Activated CD8-positive, alpha-beta T cell treated with anti-CD3 and anti-CD28 coated beads, Interleukin-2, amount 10 ng/mL, durations not matched to agents 7 days and 5 days (primary cell): ENCODE measurements at regions not wholly inside any gene's neighbourhood (a gene's known extent, or its start where the extent isn't known, plus 50 kb on each side); places are given as distances from the start of the nearest gene placed in this dataset.
"Not testable (repeated sequence)": the region's sequence is repeated elsewhere in the genome, so short reads cannot be mapped to it uniquely, and the experiment has no call there.

Source experiments
- ATAC-seq: fragments of 150-1000 bp; cut with Tn5 transposase; one replicate; pipeline ENCODE4 v1.10.0; 2021; ENCODE audit warnings: moderate library complexity
- CTCF ChIA-PET: fragments of 350-600 bp; sonication (Branson Sonifier 250); formaldehyde crosslinking; loops from one replicate; lab custom pipeline; 2021; ENCODE audit warnings: antibody characterized with exemption; lab: Charles Lee
- POLR2A ChIA-PET: fragments of 350-600 bp; sonication (Branson Sonifier 250); formaldehyde crosslinking; loops from one replicate; lab custom pipeline; 2021; ENCODE audit warnings: antibody characterized with exemption; lab: Charles Lee
- DNase-seq: peaks from one replicate; pipeline ENCODE4 v3.0.0-alpha.2; 2020
- H3K27ac Mint-ChIP-seq: one replicate; pipeline ENCODE4 v1.8.0; 2021; ENCODE audit warnings: mild to moderate bottlenecking, mixed read lengths
- H3K27me3 Mint-ChIP-seq: one replicate; pipeline ENCODE4 v1.8.0; 2021; ENCODE audit warnings: low read depth, mixed read lengths
- H3K36me3 Mint-ChIP-seq: one replicate; pipeline ENCODE4 v1.8.0; 2021; ENCODE audit warnings: low read depth, mixed read lengths
- H3K4me1 Mint-ChIP-seq: one replicate; pipeline ENCODE4 v1.8.0; 2021; ENCODE audit warnings: low read depth, mixed read lengths
- H3K4me3 Mint-ChIP-seq: one replicate; pipeline ENCODE4 v1.8.0; 2021; ENCODE audit warnings: mild to moderate bottlenecking, mixed read lengths
- H3K9me3 Mint-ChIP-seq: one replicate; pipeline ENCODE4 v1.8.0; 2022; ENCODE audit warnings: mixed read lengths; ENCODE audit not compliant: insufficient read depth

DNA sequence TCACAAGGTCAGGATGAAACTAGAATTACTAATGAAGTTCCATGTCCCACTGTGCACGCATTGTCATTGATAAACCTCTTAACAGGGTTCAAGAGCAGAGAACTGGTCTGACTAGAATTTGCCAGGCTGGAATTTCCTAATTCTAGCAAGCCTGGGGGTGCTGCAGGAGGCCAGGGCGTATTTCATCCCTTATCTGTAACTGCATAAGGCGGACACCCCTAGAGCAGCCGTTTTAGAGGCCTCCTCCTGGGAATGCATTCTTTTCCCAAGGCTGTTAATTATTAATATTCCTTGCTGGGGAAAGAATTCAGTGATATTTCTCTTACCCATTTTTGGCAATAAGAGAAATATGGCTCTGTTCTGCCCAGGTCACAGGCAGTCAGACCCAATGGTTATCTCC, 124.5 kb upstream of the PRDX6 start:
- CTCF ChIA-PET, ATAC-seq, H3K4me3 Mint-ChIP-seq, H3K27ac Mint-ChIP-seq, DNase-seq, H3K27me3 Mint-ChIP-seq, POLR2A ChIA-PET: not testable (repeated sequence)
- Mint-ChIP-seq H3K4me1 (peaks cover 14% of the 10 kb centered on the region), H3K36me3 (peaks cover 11% of the 10 kb centered on the region), H3K9me3 (peaks cover 22% of the 10 kb centered on the region)

DNA sequence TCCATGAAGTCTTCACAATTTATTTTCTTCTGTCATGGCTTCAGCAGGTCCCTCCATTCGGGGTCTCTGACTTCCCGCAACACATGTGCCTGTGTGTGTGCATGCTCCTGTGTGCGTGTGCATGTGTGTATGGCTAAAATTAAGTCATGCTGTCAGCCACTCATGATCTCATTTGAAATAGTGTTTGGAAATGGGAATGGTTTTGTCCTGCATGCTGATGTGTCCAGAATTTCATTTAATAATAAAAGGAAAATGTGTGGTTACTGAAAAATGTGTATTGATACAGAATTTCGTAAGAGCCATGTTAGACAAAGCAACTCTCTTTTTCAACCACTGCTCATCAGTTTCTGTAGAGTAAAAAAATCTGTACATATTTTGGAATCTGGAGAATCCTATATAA, 123.8 kb upstream of the PRDX6 start:
- Mint-ChIP-seq H3K4me3 (no peak overlapping the region), H3K4me1 (peaks cover 14% of the 10 kb centered on the region), H3K9me3 (peaks cover 22% of the 10 kb centered on the region), H3K36me3 (peaks cover 11% of the 10 kb centered on the region), H3K27me3 (no peaks in the 10 kb centered on the region), H3K27ac (no peak overlapping the region)
- CTCF ChIA-PET, result no interaction called here
- no peak for DNase-seq
- POLR2A ChIA-PET, result no interaction called here
- ATAC-seq, result no peak

DNA sequence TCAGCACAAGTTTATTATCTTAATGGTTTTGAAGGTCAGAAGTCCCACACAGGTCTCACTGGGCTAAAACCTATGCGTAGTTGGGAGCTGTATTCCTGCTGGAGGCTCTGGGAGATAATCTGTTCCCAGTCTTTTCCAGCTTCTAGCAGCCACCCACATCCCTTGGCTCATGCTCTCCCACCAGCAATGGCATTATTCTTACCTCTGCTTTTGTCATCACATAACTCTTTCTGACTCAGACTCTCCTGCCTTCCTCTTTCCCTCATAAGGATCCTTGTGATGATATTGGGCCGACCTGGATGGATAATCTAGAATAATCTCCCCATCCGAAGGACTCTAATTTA, 122.2 kb upstream of the PRDX6 start:
- ChIA-PET POLR2A (no interaction called here), CTCF (no interaction called here)
- peaks cover 22% of the 10 kb centered on the region for H3K9me3 Mint-ChIP-seq
- H3K27me3 Mint-ChIP-seq, result no peaks in the 10 kb centered on the region
- H3K4me1 Mint-ChIP-seq, result peaks cover 15% of the 10 kb centered on the region
- no peak for ATAC-seq
- H3K4me3 Mint-ChIP-seq, result no peak overlapping the region
- H3K27ac Mint-ChIP-seq, result no peak overlapping the region
- no peak for DNase-seq
- H3K36me3 Mint-ChIP-seq, result peaks cover 11% of the 10 kb centered on the region

DNA sequence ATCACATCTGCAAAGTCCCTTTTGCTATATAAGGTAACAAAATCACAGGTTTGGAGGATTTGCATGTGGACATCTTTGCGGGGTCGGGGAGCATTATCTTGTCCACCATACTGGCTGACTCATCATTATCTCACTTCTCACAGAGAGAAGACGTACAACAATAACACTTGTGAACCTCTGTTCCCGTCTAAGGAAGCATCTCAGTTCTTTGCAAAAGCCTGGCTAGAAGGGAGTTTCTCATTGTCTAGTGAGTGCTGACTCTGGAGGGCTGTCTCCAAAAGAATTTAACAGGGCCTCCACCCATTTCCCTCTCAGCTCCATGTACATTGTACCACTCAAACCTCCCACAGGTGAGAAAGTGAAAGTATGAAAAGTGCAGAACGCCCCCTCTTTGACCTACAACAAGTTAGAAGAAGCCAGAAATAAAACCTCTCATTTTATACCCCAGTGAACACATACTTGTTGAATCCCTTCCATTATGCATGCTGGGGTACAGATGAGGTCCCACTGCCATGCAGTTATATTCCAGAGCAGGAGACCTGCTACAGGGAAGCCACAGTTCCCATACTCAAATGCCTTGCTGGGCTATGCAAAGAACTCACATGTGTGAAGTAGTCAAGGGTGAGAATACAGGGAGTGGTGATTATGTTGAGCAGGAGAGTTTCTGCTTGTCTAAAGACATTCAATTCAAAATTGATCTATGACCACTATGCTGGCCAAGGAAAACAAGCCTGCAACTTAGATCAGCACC, 121.7 kb upstream of the PRDX6 start:
- ChIA-PET POLR2A (no interaction called here), CTCF (no interaction called here)
- H3K36me3 Mint-ChIP-seq, result peaks cover 11% of the 10 kb centered on the region
- H3K27ac Mint-ChIP-seq, result no peak overlapping the region
- H3K4me3 Mint-ChIP-seq, result no peak overlapping the region
- H3K27me3 Mint-ChIP-seq, result no peaks in the 10 kb centered on the region
- peaks cover 22% of the 10 kb centered on the region for H3K9me3 Mint-ChIP-seq
- ATAC-seq (no peak), DNase-seq (no peak)
- H3K4me1 Mint-ChIP-seq, result peaks cover 18% of the 10 kb centered on the region

DNA sequence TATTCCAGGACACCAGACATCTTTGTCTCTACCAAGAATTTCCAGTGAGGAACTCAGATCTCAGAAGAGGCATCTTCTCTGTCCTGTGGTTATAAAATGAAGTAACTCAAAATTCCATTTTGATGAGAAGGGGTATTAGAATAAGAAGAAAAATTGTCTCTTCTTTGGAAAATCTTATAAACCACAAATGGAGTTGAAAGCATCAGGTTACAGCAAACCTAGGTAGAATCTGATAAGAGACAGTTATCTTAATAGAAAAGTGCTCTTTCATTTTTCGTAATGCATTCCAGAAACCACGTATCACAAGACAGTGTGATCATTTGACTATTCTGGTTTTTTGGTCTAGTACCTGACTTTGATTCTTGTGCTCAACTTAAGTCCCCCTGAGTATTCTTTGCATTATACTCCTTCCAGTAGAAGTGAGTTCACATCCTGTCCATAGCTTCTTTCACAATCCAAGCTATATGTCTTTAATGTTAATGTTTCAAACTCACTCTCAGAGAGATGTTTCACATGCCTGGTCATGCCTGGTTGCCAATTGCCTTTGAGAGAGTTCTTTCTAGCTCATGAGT, 120.9 kb upstream of the PRDX6 start:
- peaks cover 11% of the 10 kb centered on the region for H3K36me3 Mint-ChIP-seq
- ATAC-seq, result no peak
- H3K4me1 Mint-ChIP-seq, result peaks cover 24% of the 10 kb centered on the region
- POLR2A ChIA-PET, result no interaction called here
- CTCF ChIA-PET, result no interaction called here
- no peaks in the 10 kb centered on the region for H3K27me3 Mint-ChIP-seq
- DNase-seq, result no peak
- peaks cover 22% of the 10 kb centered on the region for H3K9me3 Mint-ChIP-seq
- no peak overlapping the region for H3K27ac Mint-ChIP-seq
- H3K4me3 Mint-ChIP-seq, result no peak overlapping the region

DNA sequence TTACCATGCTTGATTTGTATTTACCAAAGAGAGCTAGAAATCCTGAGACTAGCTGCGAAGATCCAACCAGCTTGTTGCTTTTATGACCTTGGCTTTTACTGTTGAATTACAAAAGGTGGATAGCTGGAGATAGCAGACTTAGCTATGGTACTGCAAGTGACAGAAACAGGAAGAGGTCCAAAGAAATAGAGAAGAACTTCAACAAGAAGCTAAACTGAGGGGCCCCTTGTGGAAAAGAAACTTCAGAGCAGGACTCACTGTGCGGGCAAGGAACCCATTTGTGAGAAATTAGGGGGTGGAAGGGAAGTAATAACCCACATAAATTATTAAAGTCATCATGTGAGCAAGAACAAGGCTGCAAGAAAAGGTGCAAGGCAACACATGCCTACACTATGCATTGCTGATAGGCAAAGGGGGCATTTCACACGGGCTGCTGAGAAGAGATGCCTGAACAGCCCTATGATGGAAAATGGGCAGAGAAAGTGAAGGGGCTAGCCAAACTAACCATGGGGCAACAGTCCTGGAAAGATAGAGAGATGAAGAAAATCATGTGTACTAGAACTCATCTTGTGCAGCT, 116.6 kb upstream of the PRDX6 start:
- no peaks in the 10 kb centered on the region for H3K9me3 Mint-ChIP-seq
- no peak overlapping the region for H3K27ac Mint-ChIP-seq
- POLR2A ChIA-PET, result no interaction called here

DNA sequence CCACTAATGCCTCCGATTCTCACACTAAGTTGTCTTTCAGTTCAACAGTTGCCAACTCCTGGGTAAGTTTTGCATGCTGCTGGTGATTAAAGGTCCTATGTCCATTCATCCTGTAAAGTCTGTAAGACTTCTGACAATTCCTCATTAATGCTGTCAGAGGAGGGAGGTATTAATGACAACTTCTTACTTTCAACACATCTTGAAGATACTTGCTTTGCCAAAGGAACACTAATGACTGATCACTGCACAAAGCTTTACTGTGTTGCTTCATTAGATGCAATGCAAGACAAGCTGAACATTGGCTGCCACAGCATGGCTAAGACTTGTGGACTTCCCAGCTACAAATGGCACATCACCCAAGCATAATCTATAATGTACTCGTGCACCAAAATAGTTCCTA, 114.6 kb upstream of the PRDX6 start:
- no peak for ATAC-seq
- ChIA-PET CTCF (no interaction called here), POLR2A (no interaction called here)
- H3K36me3 Mint-ChIP-seq, result no peaks in the 10 kb centered on the region
- no peaks in the 10 kb centered on the region for H3K9me3 Mint-ChIP-seq
- no peak for DNase-seq
- no peak overlapping the region for H3K4me3 Mint-ChIP-seq
- peaks cover 10% of the 10 kb centered on the region for H3K4me1 Mint-ChIP-seq
- no peaks in the 10 kb centered on the region for H3K27me3 Mint-ChIP-seq
- H3K27ac Mint-ChIP-seq, result no peak overlapping the region

More for the DNA sequence above, 116.6 kb upstream of the PRDX6 start:
- H3K4me1 Mint-ChIP-seq, result peaks cover 20% of the 10 kb centered on the region
- H3K36me3 Mint-ChIP-seq, result no peaks in the 10 kb centered on the region
- no peaks in the 10 kb centered on the region for H3K27me3 Mint-ChIP-seq
- CTCF ChIA-PET, result no interaction called here
- ATAC-seq (no peak), DNase-seq (peak; percentile 10)
- H3K4me3 Mint-ChIP-seq, result no peak overlapping the region

DNA sequence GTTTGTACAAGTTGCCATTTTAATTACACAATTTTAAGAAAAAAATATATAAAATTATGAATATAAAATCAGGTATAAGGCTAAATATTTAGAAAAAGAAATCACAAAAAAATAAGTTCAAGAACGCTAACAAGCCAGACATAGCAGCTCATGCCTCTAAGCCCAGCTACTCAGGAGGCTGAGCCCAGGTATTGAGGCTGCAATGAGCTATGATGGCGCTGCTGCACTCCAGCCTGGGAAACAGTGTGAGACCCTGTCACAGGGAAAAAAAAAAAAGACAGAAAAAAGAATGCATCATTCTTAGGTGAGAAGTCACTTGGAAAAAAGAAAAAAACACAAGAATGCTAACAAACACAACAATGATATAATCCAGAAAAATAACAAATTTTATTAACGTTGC, 112.3 kb upstream of the PRDX6 start:
- H3K9me3 Mint-ChIP-seq, result no peaks in the 10 kb centered on the region
- CTCF ChIA-PET, result no interaction called here

DNA sequence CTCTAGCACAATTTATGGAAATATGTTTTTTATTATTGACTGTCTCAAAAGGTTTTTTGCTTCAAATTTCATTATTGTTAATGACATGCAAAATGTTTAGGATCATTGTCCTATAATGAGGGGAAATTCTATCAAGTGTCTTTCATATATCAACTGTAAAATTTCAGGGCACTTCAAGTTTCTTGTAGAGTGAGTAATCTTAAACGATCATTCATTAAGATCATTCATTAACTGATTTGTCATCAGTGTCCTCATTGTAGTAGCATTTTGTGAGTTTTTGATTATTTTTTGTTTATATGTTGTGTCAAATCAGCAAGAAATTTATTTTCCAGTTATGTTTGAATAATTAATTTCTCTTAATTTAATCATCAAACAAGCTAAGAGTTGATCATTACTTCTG, 111.8 kb upstream of the PRDX6 start:
- no peak overlapping the region for H3K27ac Mint-ChIP-seq
- H3K9me3 Mint-ChIP-seq, result no peaks in the 10 kb centered on the region
- ATAC-seq (no peak), DNase-seq (no peak)
- no peaks in the 10 kb centered on the region for H3K27me3 Mint-ChIP-seq
- ChIA-PET CTCF (no interaction called here), POLR2A (no interaction called here)
- H3K36me3 Mint-ChIP-seq, result no peaks in the 10 kb centered on the region
- H3K4me1 Mint-ChIP-seq, result peaks cover 7% of the 10 kb centered on the region
- no peak overlapping the region for H3K4me3 Mint-ChIP-seq

More for the DNA sequence above, 112.3 kb upstream of the PRDX6 start:
- H3K4me3 Mint-ChIP-seq, result no peak overlapping the region
- ATAC-seq (no peak), DNase-seq (no peak)
- no peak overlapping the region for H3K27ac Mint-ChIP-seq
- POLR2A ChIA-PET, result no interaction called here
- no peaks in the 10 kb centered on the region for H3K36me3 Mint-ChIP-seq
- H3K4me1 Mint-ChIP-seq, result peaks cover 9% of the 10 kb centered on the region
- no peaks in the 10 kb centered on the region for H3K27me3 Mint-ChIP-seq

DNA sequence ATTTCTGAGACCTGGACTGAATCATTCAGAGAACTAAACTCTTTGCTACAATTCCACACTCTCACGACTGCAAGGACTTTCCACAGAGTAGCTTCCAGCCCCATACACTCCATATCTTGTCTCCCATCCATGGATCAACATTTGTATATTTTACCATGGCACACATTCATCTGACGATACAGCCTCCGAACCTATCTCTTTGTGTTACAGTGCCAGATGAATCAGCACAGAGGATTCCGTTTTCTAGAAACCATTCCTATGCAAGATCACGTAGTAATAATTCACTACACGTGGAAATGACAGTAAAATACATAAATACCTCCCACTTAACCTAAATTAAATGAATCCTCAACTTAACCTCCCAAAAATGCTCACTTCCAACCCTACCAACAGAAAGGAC, 110.0 kb upstream of the PRDX6 start:
- ChIA-PET POLR2A (no interaction called here), CTCF (no interaction called here)
- Mint-ChIP-seq H3K27me3 (no peaks in the 10 kb centered on the region), H3K36me3 (no peaks in the 10 kb centered on the region), H3K9me3 (no peaks in the 10 kb centered on the region), H3K4me3 (no peak overlapping the region), H3K4me1 (no peaks in the 10 kb centered on the region), H3K27ac (no peak overlapping the region)
- ATAC-seq, result no peak
- DNase-seq, result no peak

DNA sequence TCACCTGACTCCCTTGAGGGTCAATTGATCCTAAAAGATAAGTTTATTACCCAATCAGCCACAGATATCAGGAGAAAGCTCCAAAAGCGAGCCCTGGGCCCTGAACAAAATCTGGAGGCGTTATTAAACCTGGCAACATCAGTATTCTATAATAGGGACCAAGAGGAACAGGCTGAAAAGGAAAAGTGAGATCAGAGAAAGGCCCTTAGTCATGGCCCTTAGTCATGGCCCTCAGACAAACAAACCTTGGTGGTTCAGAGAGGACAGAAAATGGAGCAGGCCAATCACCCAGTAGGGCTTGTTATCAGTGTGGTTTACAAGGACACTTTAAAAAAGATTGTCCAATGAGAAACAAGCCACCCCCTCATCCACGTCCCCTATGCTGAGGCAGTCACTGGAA, 106.5 kb upstream of the PRDX6 start:
- H3K4me3 Mint-ChIP-seq, ATAC-seq, H3K36me3 Mint-ChIP-seq, CTCF ChIA-PET, H3K27me3 Mint-ChIP-seq, H3K27ac Mint-ChIP-seq, H3K9me3 Mint-ChIP-seq, DNase-seq, H3K4me1 Mint-ChIP-seq, POLR2A ChIA-PET: not testable (repeated sequence)

DNA sequence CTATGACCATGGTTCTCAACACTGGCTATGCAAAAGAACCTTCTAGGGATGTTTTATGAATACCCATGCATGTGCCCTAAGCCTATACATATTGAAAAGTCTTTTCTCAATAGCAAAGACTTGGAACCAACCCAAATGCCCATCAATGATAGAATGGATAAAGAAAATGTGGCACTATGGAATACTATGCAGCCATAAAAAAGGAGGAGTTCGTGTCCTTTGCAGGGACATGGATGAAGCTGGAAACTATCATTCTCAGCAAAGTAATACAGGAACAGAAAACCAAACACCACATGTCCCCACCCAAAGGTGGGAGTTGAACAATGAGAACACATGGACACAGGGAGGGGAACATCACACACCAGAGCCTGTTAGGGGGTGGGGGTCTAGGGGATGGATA, 101.1 kb upstream of the PRDX6 start:
- H3K4me1 Mint-ChIP-seq, H3K9me3 Mint-ChIP-seq, H3K36me3 Mint-ChIP-seq, H3K27me3 Mint-ChIP-seq, CTCF ChIA-PET, ATAC-seq, DNase-seq, H3K4me3 Mint-ChIP-seq, POLR2A ChIA-PET, H3K27ac Mint-ChIP-seq: not testable (repeated sequence)
